ENCODE measurements at regions not wholly inside any gene's neighbourhood (a gene's known extent, or its start where the extent isn't known, plus 50 kb on each side); places are given as distances from the start of the nearest gene placed in this dataset.

DNA sequence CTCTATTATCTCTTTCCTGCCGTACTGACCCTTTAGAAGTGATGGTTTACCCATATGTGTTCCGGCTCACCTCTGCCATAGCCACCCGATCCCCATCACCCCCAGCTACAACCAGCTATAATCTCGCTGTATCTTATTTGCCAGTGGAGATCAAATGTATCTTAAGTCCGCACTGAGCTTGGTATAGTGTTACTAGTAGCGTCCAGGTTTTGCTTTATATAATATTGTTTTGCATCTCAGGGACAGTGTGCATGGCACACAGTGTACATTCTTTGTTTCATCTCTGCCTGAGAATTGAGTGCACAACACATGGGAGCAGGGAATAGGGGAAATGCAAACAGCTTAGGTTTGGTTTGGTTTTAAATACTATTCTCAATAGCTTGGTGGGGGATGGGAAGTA, 135.8 kb upstream of the SNX2 start:
- no peak overlapping the region for H3K4me2 ChIP-seq (ENCODE audit: low read length)

DNA sequence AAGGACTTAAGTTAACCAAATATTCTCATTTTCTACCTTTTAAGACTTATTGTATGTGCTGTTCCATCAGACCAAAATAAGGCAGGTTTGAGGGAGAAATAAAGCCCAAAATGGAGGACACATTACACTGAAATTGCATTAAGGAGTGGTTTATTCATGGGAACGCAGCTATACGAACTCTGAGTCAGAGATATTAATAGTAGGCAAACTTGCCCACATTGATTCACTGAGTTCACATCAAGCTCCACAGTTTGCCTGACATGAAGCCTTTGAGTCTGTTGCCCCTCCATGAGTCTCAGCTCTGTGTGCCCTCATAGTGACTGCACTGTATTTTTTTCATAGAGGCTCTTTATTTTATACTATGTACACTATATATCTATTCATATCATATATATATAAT, 135.0 kb upstream of the SNX2 start:
- H3K4me3 ChIP-seq (ENCODE audit: low read length), result no peak overlapping the region
- no peak overlapping the region for H3K9ac ChIP-seq (ENCODE audit: low read length)
- H3K36me3 ChIP-seq (ENCODE audit: insufficient read depth, low read length), result no peaks in the 10 kb centered on the region
- H3K27ac ChIP-seq (ENCODE audit: low read length), result no peak overlapping the region
- H3K27me3 ChIP-seq (ENCODE audit: insufficient read depth, low read depth, low read length), result no peaks in the 10 kb centered on the region
- H3K79me2 ChIP-seq (replicated peaks; ENCODE audit: insufficient read depth, low read length), result no peaks in the 10 kb centered on the region
- H4K20me1 ChIP-seq (ENCODE audit: insufficient read depth), result no peaks in the 10 kb centered on the region
- no peak overlapping the region for H2AFZ ChIP-seq (ENCODE audit: low read depth, low read length)
- no peaks in the 10 kb centered on the region for H3K9me3 ChIP-seq (ENCODE audit: low read length)
- H3F3A ChIP-seq (ENCODE audit: insufficient read depth, low read length, poor library complexity, severe bottlenecking), result no peaks in the 10 kb centered on the region
- no peak overlapping the region for H3K4me2 ChIP-seq (ENCODE audit: low read length)
- no peak for TF ChIP-seq RAD21 (conservative IDR thresholded peaks at IDR 0.05)
- no peak for TF ChIP-seq MXI1 (conservative IDR thresholded peaks at IDR 0.05; ENCODE audit: poor library complexity, severe bottlenecking)
- TF ChIP-seq, protein P1, sequence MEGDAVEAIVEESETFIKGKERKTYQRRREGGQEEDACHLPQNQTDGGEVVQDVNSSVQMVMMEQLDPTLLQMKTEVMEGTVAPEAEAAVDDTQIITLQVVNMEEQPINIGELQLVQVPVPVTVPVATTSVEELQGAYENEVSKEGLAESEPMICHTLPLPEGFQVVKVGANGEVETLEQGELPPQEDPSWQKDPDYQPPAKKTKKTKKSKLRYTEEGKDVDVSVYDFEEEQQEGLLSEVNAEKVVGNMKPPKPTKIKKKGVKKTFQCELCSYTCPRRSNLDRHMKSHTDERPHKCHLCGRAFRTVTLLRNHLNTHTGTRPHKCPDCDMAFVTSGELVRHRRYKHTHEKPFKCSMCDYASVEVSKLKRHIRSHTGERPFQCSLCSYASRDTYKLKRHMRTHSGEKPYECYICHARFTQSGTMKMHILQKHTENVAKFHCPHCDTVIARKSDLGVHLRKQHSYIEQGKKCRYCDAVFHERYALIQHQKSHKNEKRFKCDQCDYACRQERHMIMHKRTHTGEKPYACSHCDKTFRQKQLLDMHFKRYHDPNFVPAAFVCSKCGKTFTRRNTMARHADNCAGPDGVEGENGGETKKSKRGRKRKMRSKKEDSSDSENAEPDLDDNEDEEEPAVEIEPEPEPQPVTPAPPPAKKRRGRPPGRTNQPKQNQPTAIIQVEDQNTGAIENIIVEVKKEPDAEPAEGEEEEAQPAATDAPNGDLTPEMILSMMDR (IDR thresholded peaks at IDR 0.05; ENCODE audit: poor library complexity, severe bottlenecking), result no peak
- no peak for TF ChIP-seq TAF1 (IDR thresholded peaks at IDR 0.05; ENCODE audit: low read depth)
- H3K9me2 ChIP-seq (ENCODE audit: insufficient read depth, low read length), result no peaks in the 10 kb centered on the region

More for the DNA sequence above, 135.8 kb upstream of the SNX2 start:
- Histone ChIP-seq H3K79me2 (replicated peaks; ENCODE audit: insufficient read depth, low read length) (no peaks in the 10 kb centered on the region), H3K27ac (ENCODE audit: low read length) (no peak overlapping the region), H3F3A (ENCODE audit: insufficient read depth, low read length, poor library complexity, severe bottlenecking) (no peaks in the 10 kb centered on the region), H2AFZ (ENCODE audit: low read depth, low read length) (no peak overlapping the region), H3K9me2 (ENCODE audit: insufficient read depth, low read length) (no peaks in the 10 kb centered on the region), H3K36me3 (ENCODE audit: insufficient read depth, low read length) (no peaks in the 10 kb centered on the region), H3K9ac (ENCODE audit: low read length) (no peak overlapping the region), H3K9me3 (ENCODE audit: low read length) (no peaks in the 10 kb centered on the region), H4K20me1 (ENCODE audit: insufficient read depth) (no peaks in the 10 kb centered on the region), H3K27me3 (ENCODE audit: insufficient read depth, low read depth, low read length) (no peaks in the 10 kb centered on the region), H3K4me3 (ENCODE audit: low read length) (no peak overlapping the region)
- no peak for TF ChIP-seq TAF1 (IDR thresholded peaks at IDR 0.05; ENCODE audit: low read depth)
- no peak for TF ChIP-seq MXI1 (conservative IDR thresholded peaks at IDR 0.05; ENCODE audit: poor library complexity, severe bottlenecking)
- TF ChIP-seq, protein P1 (IDR thresholded peaks at IDR 0.05; ENCODE audit: poor library complexity, severe bottlenecking), result no peak
- TF ChIP-seq POLR2AphosphoS5 (IDR thresholded peaks at IDR 0.05), result no peak
- TF ChIP-seq, protein P2, sequence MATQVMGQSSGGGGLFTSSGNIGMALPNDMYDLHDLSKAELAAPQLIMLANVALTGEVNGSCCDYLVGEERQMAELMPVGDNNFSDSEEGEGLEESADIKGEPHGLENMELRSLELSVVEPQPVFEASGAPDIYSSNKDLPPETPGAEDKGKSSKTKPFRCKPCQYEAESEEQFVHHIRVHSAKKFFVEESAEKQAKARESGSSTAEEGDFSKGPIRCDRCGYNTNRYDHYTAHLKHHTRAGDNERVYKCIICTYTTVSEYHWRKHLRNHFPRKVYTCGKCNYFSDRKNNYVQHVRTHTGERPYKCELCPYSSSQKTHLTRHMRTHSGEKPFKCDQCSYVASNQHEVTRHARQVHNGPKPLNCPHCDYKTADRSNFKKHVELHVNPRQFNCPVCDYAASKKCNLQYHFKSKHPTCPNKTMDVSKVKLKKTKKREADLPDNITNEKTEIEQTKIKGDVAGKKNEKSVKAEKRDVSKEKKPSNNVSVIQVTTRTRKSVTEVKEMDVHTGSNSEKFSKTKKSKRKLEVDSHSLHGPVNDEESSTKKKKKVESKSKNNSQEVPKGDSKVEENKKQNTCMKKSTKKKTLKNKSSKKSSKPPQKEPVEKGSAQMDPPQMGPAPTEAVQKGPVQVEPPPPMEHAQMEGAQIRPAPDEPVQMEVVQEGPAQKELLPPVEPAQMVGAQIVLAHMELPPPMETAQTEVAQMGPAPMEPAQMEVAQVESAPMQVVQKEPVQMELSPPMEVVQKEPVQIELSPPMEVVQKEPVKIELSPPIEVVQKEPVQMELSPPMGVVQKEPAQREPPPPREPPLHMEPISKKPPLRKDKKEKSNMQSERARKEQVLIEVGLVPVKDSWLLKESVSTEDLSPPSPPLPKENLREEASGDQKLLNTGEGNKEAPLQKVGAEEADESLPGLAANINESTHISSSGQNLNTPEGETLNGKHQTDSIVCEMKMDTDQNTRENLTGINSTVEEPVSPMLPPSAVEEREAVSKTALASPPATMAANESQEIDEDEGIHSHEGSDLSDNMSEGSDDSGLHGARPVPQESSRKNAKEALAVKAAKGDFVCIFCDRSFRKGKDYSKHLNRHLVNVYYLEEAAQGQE (IDR thresholded peaks at IDR 0.05; ENCODE audit: borderline replicate concordance), result no peak
- TF ChIP-seq EP300 (conservative IDR thresholded peaks at IDR 0.05; ENCODE audit: poor library complexity, severe bottlenecking), result no peak
- no peak for TF ChIP-seq RAD21 (conservative IDR thresholded peaks at IDR 0.05)
- TF ChIP-seq EZH2 (IDR thresholded peaks at IDR 0.05; ENCODE audit: borderline replicate concordance, insufficient read depth, low read length, poor library complexity, severe bottlenecking), result no peak
- TF ChIP-seq SMC3 (conservative IDR thresholded peaks at IDR 0.05; ENCODE audit: poor library complexity), result no peak

All from neural cell (in vitro differentiated cells).